HCT116 (cell line): ENCODE measurements at regions not wholly inside any gene's neighbourhood (a gene's known extent, or its start where the extent isn't known, plus 50 kb on each side); places are given as distances from the start of the nearest gene placed in this dataset.

ENCODE experiments used
- ATAC-seq: fragments of 200-7000 bp; cut with Tn5 transposase; 2 replicates; pipeline ENCODE4 v1.9.1; 2020; ENCODE audit warnings: mild to moderate bottlenecking, moderate library complexity
- BruUV-seq: library from RNA; stranded (reverse); fragments of 400-500 nt; replicated peaks from 2 replicates; lab custom pipeline; 2021; lab: Mats Ljungman, UMichigan
- CTCF ChIA-PET: fragments of 300-600 bp; sonication (Branson Sonifier 250); formaldehyde crosslinking; loops from one replicate; lab custom pipeline; 2021; ENCODE audit warnings: antibody characterized with exemption; lab: Charles Lee
- POLR2A ChIA-PET: fragments of 300-600, 350-600 bp; sonication (Branson Sonifier 250); formaldehyde crosslinking; loops from one replicate; lab custom pipeline; 2021; ENCODE audit warnings: antibody characterized with exemption; lab: Charles Lee
- RAD21 ChIA-PET, 2 experiments: fragments of 300-600 bp; sonication (Branson Sonifier 250); formaldehyde crosslinking; loops; one replicate each; lab custom pipeline; 2023; ENCODE audit warnings: low total read pairs in 2 of 2; ENCODE audit not compliant: uncharacterized antibody in 2 of 2, unreplicated experiment in 2 of 2, low non-redundant PET in 1 of 2; lab: Charles Lee
- DNase-seq: peaks from one replicate; pipeline ENCODE4 v3.0.0-alpha.2; 2010; ENCODE audit warnings: low read depth, low spot score
- H2AFZ ChIP-seq: fragments of 200-600 bp; shearing (Covaris generic), sonication (generic); 2 replicates; pipeline ENCODE4 v1.6.1; 2017; ENCODE audit warnings: low read depth, mixed run types, mixed read lengths, antibody characterized with exemption, low read length; ENCODE audit not compliant: poor library complexity, severe bottlenecking
- H3K27ac ChIP-seq: 2 replicates; pipeline ENCODE4 v1.5.1; 2012; ENCODE audit warnings: low read depth, low read length
- H3K27me3 ChIP-seq: fragments of 200-600 bp; sonication (generic); 2 replicates; pipeline ENCODE4 v1.6.1; 2016; ENCODE audit warnings: mixed run types, low read length, mixed read lengths; ENCODE audit not compliant: insufficient read depth
- H3K36me3 ChIP-seq, 2 experiments: fragments of 200-500 bp in 1 of 2; fragments of 200-600 bp in 1 of 2; sonication (Bioruptor generic) in 1 of 2; sonication (generic) in 1 of 2; 2 replicates each; pipeline versions ENCODE4 v1.5.1 to v1.6.1; 2014 to 2016; ENCODE audit warnings: low read length in 2 of 2, inconsistent platforms in 1 of 2, mixed read lengths in 1 of 2, mixed run types in 1 of 2; ENCODE audit not compliant: insufficient read depth in 2 of 2, control insufficient read depth in 1 of 2
- H3K4me1 ChIP-seq, 2 experiments: fragments of 200-600 bp in 1 of 2; sonication (generic) in 1 of 2; 2 replicates each; pipeline versions ENCODE4 v1.5.1 to v1.6.1; 2012 to 2017; ENCODE audit warnings: low read length in 2 of 2, inconsistent platforms in 1 of 2, mild to moderate bottlenecking in 1 of 2, mixed read lengths in 1 of 2, mixed run types in 1 of 2, moderate library complexity in 1 of 2; ENCODE audit not compliant: insufficient read depth in 2 of 2, control insufficient read depth in 1 of 2
- H3K4me2 ChIP-seq: fragments of 200-600 bp; sonication (generic); 2 replicates; pipeline ENCODE4 v1.6.1; 2017; ENCODE audit warnings: mixed run types, low read length, mixed read lengths
- H3K4me3 ChIP-seq, 2 experiments: fragments of 200-600 bp in 1 of 2; sonication (generic) in 1 of 2; replicated peaks in 1 of 2; 2 replicates each; pipeline ENCODE4 v1.5.1; 2011 to 2016; ENCODE audit warnings: low read length in 2 of 2, control low read depth in 1 of 2, low read depth in 1 of 2, mild to moderate bottlenecking in 1 of 2, mixed read lengths in 1 of 2, mixed run types in 1 of 2
- H3K79me2 ChIP-seq: fragments of 200-600 bp; sonication (generic); 2 replicates; pipeline ENCODE4 v1.6.1; 2017; ENCODE audit warnings: mild to moderate bottlenecking, mixed run types, low read length, moderate library complexity, mixed read lengths; ENCODE audit not compliant: insufficient read depth
- H3K9ac ChIP-seq: fragments of 200-600 bp; sonication (generic); 2 replicates; pipeline ENCODE4 v1.6.1; 2016; ENCODE audit warnings: low read length, mixed read lengths
- H3K9me2 ChIP-seq: fragments of 200-600 bp; sonication (generic), shearing (Covaris generic); 2 replicates; pipeline ENCODE4 v1.6.1; 2017; ENCODE audit warnings: mixed run types, mild to moderate bottlenecking, moderate library complexity; ENCODE audit not compliant: insufficient read depth
- H3K9me3 ChIP-seq, 2 experiments: fragments of 200-500 bp in 1 of 2; fragments of 200-600 bp in 1 of 2; sonication (Bioruptor generic) in 1 of 2; sonication (generic) in 1 of 2; 2 replicates each; pipeline ENCODE4 v1.6.1; 2014 to 2017; ENCODE audit warnings: low read length in 2 of 2, mixed read lengths in 2 of 2, inconsistent platforms in 1 of 2, low read depth in 1 of 2, mild to moderate bottlenecking in 1 of 2, mixed run types in 1 of 2, moderate library complexity in 1 of 2; ENCODE audit not compliant: control insufficient read depth in 1 of 2, insufficient read depth in 1 of 2
- H4K20me1 ChIP-seq: fragments of 200-600 bp; sonication (generic), shearing (Covaris generic); 2 replicates; pipeline ENCODE4 v1.6.1; 2017; ENCODE audit warnings: mixed run types, mild to moderate bottlenecking, moderate library complexity; ENCODE audit not compliant: insufficient read depth
- CBX3 ChIP-seq: IDR thresholded peaks from 2 replicates; pipeline ENCODE4 v1.6.1; 2012; ENCODE audit warnings: low read depth
- CEBPB ChIP-seq: IDR thresholded peaks from 2 replicates; pipeline ENCODE4 v1.6.1; 2012; ENCODE audit warnings: low read depth
- CTCF ChIP-seq, 3 experiments: fragments of 200-600 bp in 1 of 3; sonication (generic) in 1 of 3; IDR thresholded peaks in 2 of 3; conservative IDR thresholded peaks in 1 of 3; 2 replicates each; pipeline ENCODE4 v1.5.1; 2012 to 2017; ENCODE audit warnings: low read depth in 2 of 3, low read length in 2 of 3, antibody characterized with exemption in 1 of 3, borderline replicate concordance in 1 of 3, control low read depth in 1 of 3, mild to moderate bottlenecking in 1 of 3, mixed read lengths in 1 of 3, mixed run types in 1 of 3, moderate library complexity in 1 of 3; ENCODE audit not compliant: insufficient read depth in 1 of 3
- EGR1 ChIP-seq: IDR thresholded peaks from 2 replicates; pipeline ENCODE4 v1.6.1; 2012; ENCODE audit warnings: low read depth
- ELF1 ChIP-seq: IDR thresholded peaks from 2 replicates; pipeline ENCODE4 v1.6.1; 2012; ENCODE audit warnings: low read depth, borderline replicate concordance
- EZH2 ChIP-seq: fragments of 200-600 bp; sonication (generic); IDR thresholded peaks from 2 replicates; pipeline ENCODE4 v1.6.1; 2017; ENCODE audit warnings: antibody characterized with exemption, mixed run types
- FOSL1 ChIP-seq: IDR thresholded peaks from 2 replicates; pipeline ENCODE4 v1.6.1; 2012; ENCODE audit warnings: low read depth
- JUND ChIP-seq: IDR thresholded peaks from 2 replicates; pipeline ENCODE4 v1.6.1; 2012
- REST ChIP-seq: IDR thresholded peaks from 2 replicates; pipeline ENCODE4 v1.6.1; 2012; ENCODE audit warnings: low read depth
- SP1 ChIP-seq: IDR thresholded peaks from 2 replicates; pipeline ENCODE4 v1.6.1; 2012; ENCODE audit warnings: low read depth
- SRF ChIP-seq: IDR thresholded peaks from 2 replicates; pipeline ENCODE4 v1.6.1; 2012; ENCODE audit warnings: low read depth
- TCF7L2 ChIP-seq: IDR thresholded peaks from 2 replicates; pipeline ENCODE4 v1.7.0; 2011; ENCODE audit warnings: borderline replicate concordance, inconsistent platforms; ENCODE audit not compliant: insufficient read depth, insufficient read length; ENCODE audit errors: extremely low read depth
- YY1 ChIP-seq: IDR thresholded peaks from 2 replicates; pipeline ENCODE4 v1.6.1; 2011; ENCODE audit warnings: low read length, low read depth, moderate library complexity, mild to moderate bottlenecking; ENCODE audit not compliant: insufficient replicate concordance; ENCODE audit errors: extremely low read depth
- ZBTB33 ChIP-seq: IDR thresholded peaks from 2 replicates; pipeline ENCODE4 v1.6.1; 2011; ENCODE audit warnings: mild to moderate bottlenecking, low read length, moderate library complexity; ENCODE audit not compliant: insufficient replicate concordance; ENCODE audit errors: extremely low read depth
- ZFX ChIP-seq: fragments of 450-650 bp; IDR thresholded peaks from 2 replicates; pipeline ENCODE4 v1.6.1; 2017
- ZNF274 ChIP-seq: fragments of 200-500 bp; sonication (Bioruptor generic); IDR thresholded peaks from 2 replicates; pipeline ENCODE4 v1.6.1; 2014; ENCODE audit warnings: mild to moderate bottlenecking, low read depth, low read length, inconsistent platforms
- intact Hi-C: fragments of 100-400 bp; cut with micrococcal nuclease; formaldehyde crosslinking; loops from 2 replicates; pipeline ENCODE4 v1.10.0; 2022

- Histone ChIP-seq H3K9ac (no peak overlapping the region), H3K79me2 (no peaks in the 10 kb centered on the region), H4K20me1 (no peaks in the 10 kb centered on the region), H2AFZ (no peak overlapping the region), H3K27me3 (no peaks in the 10 kb centered on the region)
- ATAC-seq = no peak
- TF ChIP-seq SRF (no peak), FOSL1 (no peak), CTCF (IDR thresholded peaks at IDR 0.05 in 2 of 3, conservative IDR thresholded peaks at IDR 0.05 in 1 of 3; ENCODE audit: borderline replicate concordance in 1 of 3, insufficient read depth in 1 of 3, low read depth in 2 of 3, low read length in 2 of 3) (no peak), TCF7L2 (no peak), ZFX (no peak), CEBPB (no peak), REST (no peak), ELF1 (no peak), ZNF274 (no peak), EGR1 (no peak), YY1 (no peak), EZH2 (no peak), SP1 (no peak), CBX3 (no peak), ZBTB33 (no peak), JUND (no peak)
- TF ChIP-seq, all 23 proteins: peak for 0
- intact Hi-C loops = no loop called here
- Histone ChIP-seq H3K36me3 (no peaks in the 10 kb centered on the region), H3K4me1 (no peaks in the 10 kb centered on the region), H3K27ac (no peak overlapping the region), H3K4me3 (no peak overlapping the region), H3K9me3 (no peaks in the 10 kb centered on the region), H3K4me2 (no peak overlapping the region), H3K9me2 (no peaks in the 10 kb centered on the region)
- ChIA-PET POLR2A (no interaction called here), CTCF (no interaction called here), RAD21 (no interaction called here)
- no peak for DNase-seq
- BruUV-seq = no TSS peak
Observed at GRCh38 chr2:136653861-136654260, 111.5 kb upstream of the THSD7B start.
